ENCODE measurements at regions not wholly inside any gene's neighbourhood (a gene's known extent, or its start where the extent isn't known, plus 50 kb on each side); places are given as distances from the start of the nearest gene placed in this dataset.

GRCh38 chr1:30106125-30106524 lies 617.3 kb downstream of the MATN1 start:
- H3K4me3 ChIP-seq (replicated peaks; ENCODE audit: low read depth, low read length) = no peak overlapping the region
- TF ChIP-seq CTCF (IDR thresholded peaks at IDR 0.05; ENCODE audit: low read length, missing control alignments) = peak; percentile 52
- peak; percentile 38 for DNase-seq (ENCODE audit: low read depth)

- no peak overlapping the region for H3K4me3 ChIP-seq (replicated peaks; ENCODE audit: low read depth, low read length)
- no peak for DNase-seq (ENCODE audit: low read depth)
- TF ChIP-seq CTCF (IDR thresholded peaks at IDR 0.05; ENCODE audit: low read length, missing control alignments) = no peak
These were observed 618.8 kb downstream of the MATN1 start for GRCh38 chr1:30104551-30104950.

- DNase-seq (ENCODE audit: low read depth) = no peak
- TF ChIP-seq CTCF (IDR thresholded peaks at IDR 0.05; ENCODE audit: low read length, missing control alignments) = no peak
- H3K4me3 ChIP-seq (replicated peaks; ENCODE audit: low read depth, low read length) = no peak overlapping the region
These were observed 619.5 kb downstream of the MATN1 start for GRCh38 chr1:30103708-30104411.

GRCh38 chr1:30102605-30103004 lies 620.8 kb downstream of the MATN1 start:
- H3K4me3 ChIP-seq (replicated peaks; ENCODE audit: low read depth, low read length) = no peak overlapping the region
- no peak for DNase-seq (ENCODE audit: low read depth)
- no peak for TF ChIP-seq CTCF (IDR thresholded peaks at IDR 0.05; ENCODE audit: low read length, missing control alignments)

- no peak overlapping the region for H3K4me3 ChIP-seq (replicated peaks; ENCODE audit: low read depth, low read length)
- TF ChIP-seq CTCF (IDR thresholded peaks at IDR 0.05; ENCODE audit: low read length, missing control alignments) = no peak
- DNase-seq (ENCODE audit: low read depth) = no peak
These were observed 621.7 kb downstream of the MATN1 start for GRCh38 chr1:30101487-30102227.

- DNase-seq (ENCODE audit: low read depth) = no peak
- H3K4me3 ChIP-seq (replicated peaks; ENCODE audit: low read depth, low read length) = no peak overlapping the region
- no peak for TF ChIP-seq CTCF (IDR thresholded peaks at IDR 0.05; ENCODE audit: low read length, missing control alignments)
These were observed 622.4 kb downstream of the MATN1 start for GRCh38 chr1:30101016-30101415.

Data from fibroblast of pulmonary artery (primary cell).